H1 (cell line): ENCODE measurements at regions not wholly inside any gene's neighbourhood (a gene's known extent, or its start where the extent isn't known, plus 50 kb on each side); places are given as distances from the start of the nearest gene placed in this dataset.

Experiments
- CTCF ChIA-PET: fragments of 300-600 bp; sonication (Branson Sonifier 250); formaldehyde crosslinking; loops from one replicate; lab custom pipeline; 2021; ENCODE audit not compliant: partially characterized antibody; lab: Charles Lee
- POLR2A ChIA-PET: fragments of 300-600 bp; sonication (Branson Sonifier 250); formaldehyde crosslinking; loops from one replicate; lab custom pipeline; 2021; ENCODE audit warnings: inconsistent platforms; ENCODE audit not compliant: partially characterized antibody; lab: Charles Lee
- DNase-seq, 2 experiments: peaks; one replicate each; pipeline versions ENCODE4 v3.0.0 to v3.0.0-alpha.2; 2010 to 2022; ENCODE audit warnings: low spot score in 2 of 2, low read depth in 1 of 2, mixed read lengths in 1 of 2
- FAIRE-seq: peaks from 2 replicates; lab custom pipeline; 2011; peaks lifted over from hg19 to GRCh38; lab: Jason Lieb, UNC
- H2AFZ ChIP-seq: 2 replicates; pipeline ENCODE4 v1.8.1; 2012; ENCODE audit warnings: low read length, inconsistent platforms
- H2AK5ac ChIP-seq: 2 replicates; pipeline ENCODE4 v1.6.1; 2013; ENCODE audit warnings: low read depth, low read length
- H2BK120ac ChIP-seq: replicated peaks from 2 replicates; pipeline ENCODE3; 2013; ENCODE audit warnings: low read depth, low read length, inconsistent platforms
- H2BK12ac ChIP-seq: 2 replicates; pipeline ENCODE4 v1.6.1; 2013; ENCODE audit warnings: low read depth, low read length
- H2BK15ac ChIP-seq: 2 replicates; pipeline ENCODE4 v1.6.1; 2013; ENCODE audit warnings: low read length
- H2BK20ac ChIP-seq: 2 replicates; pipeline ENCODE4 v1.6.1; 2013; ENCODE audit warnings: low read length
- H2BK5ac ChIP-seq: 2 replicates; pipeline ENCODE4 v1.6.1; 2013; ENCODE audit warnings: low read depth, low read length
- H3K14ac ChIP-seq: 2 replicates; pipeline ENCODE4 v1.6.1; 2013; ENCODE audit warnings: inconsistent platforms; ENCODE audit not compliant: insufficient read length
- H3K18ac ChIP-seq: 2 replicates; pipeline ENCODE4 v1.6.1; 2013; ENCODE audit warnings: low read length; ENCODE audit errors: extremely low read depth
- H3K23ac ChIP-seq: 2 replicates; pipeline ENCODE4 v1.6.1; 2013; ENCODE audit warnings: inconsistent platforms; ENCODE audit not compliant: insufficient read length
- H3K23me2 ChIP-seq: 2 replicates; pipeline ENCODE4 v1.6.1; 2013; ENCODE audit warnings: low read depth, low read length
- H3K27ac ChIP-seq: 2 replicates; pipeline ENCODE4 v1.6.1; 2011; ENCODE audit warnings: low read depth, low read length, inconsistent platforms
- H3K27me3 ChIP-seq, 4 experiments: replicated peaks in 1 of 4; 1 replicate in 1 of 4; 2 replicates in 3 of 4; pipeline versions ENCODE4 v1.6.1 to v1.8.1; 2011 to 2013; ENCODE audit warnings: low read length in 3 of 4, mild to moderate bottlenecking in 3 of 4, inconsistent platforms in 2 of 4, mixed read lengths in 2 of 4, moderate library complexity in 1 of 4; ENCODE audit not compliant: control insufficient read depth in 3 of 4, insufficient read depth in 3 of 4; ENCODE audit errors: extremely low read depth in 1 of 4
- H3K36me3 ChIP-seq, 4 experiments: 2 replicates each; pipeline versions ENCODE4 v1.6.1 to v1.8.1; 2011 to 2013; ENCODE audit warnings: mild to moderate bottlenecking in 4 of 4, low read length in 3 of 4, moderate library complexity in 2 of 4, control low read depth in 1 of 4, inconsistent platforms in 1 of 4; ENCODE audit not compliant: insufficient read depth in 4 of 4, control insufficient read depth in 2 of 4
- H3K4ac ChIP-seq: replicated peaks from 2 replicates; pipeline ENCODE3; 2013; ENCODE audit warnings: low read length, low read depth, mixed read lengths, inconsistent platforms; ENCODE audit not compliant: insufficient read length
- H3K4me1 ChIP-seq, 4 experiments: replicated peaks in 1 of 4; 1 replicate in 1 of 4; 2 replicates in 3 of 4; pipeline versions ENCODE4 v1.6.1 to v1.8.1; 2011 to 2013; ENCODE audit warnings: low read length in 3 of 4, inconsistent platforms in 2 of 4, mixed read lengths in 1 of 4; ENCODE audit not compliant: insufficient read depth in 4 of 4, control insufficient read depth in 3 of 4
- H3K4me2 ChIP-seq, 2 experiments: 2 replicates each; pipeline versions ENCODE4 v1.6.1 to v1.8.1; 2011 to 2013; ENCODE audit warnings: low read depth in 2 of 2, low read length in 2 of 2, control low read depth in 1 of 2, inconsistent platforms in 1 of 2, mild to moderate bottlenecking in 1 of 2; ENCODE audit not compliant: insufficient read depth in 1 of 2
- H3K4me3 ChIP-seq, 4 experiments: fragments of 200-600, 300-600 bp in 1 of 4; sonication (generic), shearing (Covaris generic), sonication (Bioruptor Twin) in 1 of 4; 2 replicates each; pipeline versions ENCODE4 v1.5.1 to v1.8.1; 2011 to 2016; ENCODE audit warnings: low read length in 4 of 4, low read depth in 3 of 4, control low read depth in 2 of 4, inconsistent platforms in 2 of 4, mild to moderate bottlenecking in 2 of 4, mixed read lengths in 1 of 4, moderate library complexity in 1 of 4; ENCODE audit not compliant: insufficient read depth in 2 of 4; ENCODE audit errors: extremely low read depth in 1 of 4
- H3K56ac ChIP-seq: replicated peaks from 2 replicates; pipeline ENCODE3; 2013; ENCODE audit warnings: low read depth, mild to moderate bottlenecking, mixed read lengths, low read length, inconsistent platforms; ENCODE audit not compliant: insufficient read length
- H3K79me1 ChIP-seq: 2 replicates; pipeline ENCODE4 v1.6.1; 2013; ENCODE audit warnings: low read depth, low read length, control low read depth
- H3K79me2 ChIP-seq, 2 experiments: 2 replicates each; pipeline versions ENCODE4 v1.6.1 to v1.8.1; 2012 to 2013; ENCODE audit warnings: low read length in 2 of 2, mild to moderate bottlenecking in 2 of 2, inconsistent platforms in 1 of 2; ENCODE audit not compliant: insufficient read depth in 2 of 2, control insufficient read depth in 1 of 2
- H3K9ac ChIP-seq, 4 experiments: replicated peaks in 1 of 4; 1 replicate in 1 of 4; 2 replicates in 3 of 4; pipeline versions ENCODE4 v1.6.1 to v1.8.1; 2011 to 2013; ENCODE audit warnings: low read depth in 3 of 4, low read length in 3 of 4, control low read depth in 2 of 4, mild to moderate bottlenecking in 2 of 4, moderate library complexity in 2 of 4, inconsistent platforms in 1 of 4; ENCODE audit errors: extremely low read depth in 1 of 4
- H3K9me3 ChIP-seq, 2 experiments: 2 replicates each; pipeline versions ENCODE4 v1.6.1 to v1.8.1; 2012 to 2013; ENCODE audit warnings: mild to moderate bottlenecking in 2 of 2, moderate library complexity in 2 of 2, control low read depth in 1 of 2, inconsistent platforms in 1 of 2, low read depth in 1 of 2, low read length in 1 of 2, mixed read lengths in 1 of 2; ENCODE audit not compliant: insufficient read depth in 2 of 2
- H4K20me1 ChIP-seq, 2 experiments: replicated peaks in 1 of 2; 2 replicates each; pipeline versions ENCODE3 to v1.8.1; 2011 to 2013; ENCODE audit warnings: inconsistent platforms in 2 of 2, low read length in 2 of 2, mild to moderate bottlenecking in 1 of 2; ENCODE audit not compliant: insufficient read depth in 2 of 2, control insufficient read depth in 1 of 2
- H4K5ac ChIP-seq: 2 replicates; pipeline ENCODE4 v1.6.1; 2013; ENCODE audit warnings: low read length, low read depth, mixed read lengths, inconsistent platforms; ENCODE audit not compliant: insufficient read length
- H4K8ac ChIP-seq: 2 replicates; pipeline ENCODE4 v1.8.0; 2013; ENCODE audit warnings: mild to moderate bottlenecking, moderate library complexity, low read length, inconsistent platforms; ENCODE audit not compliant: insufficient read depth; ENCODE audit errors: extremely low read depth
- H4K91ac ChIP-seq: replicated peaks from 2 replicates; pipeline ENCODE3; 2013; ENCODE audit warnings: low read length, mixed read lengths, inconsistent platforms; ENCODE audit not compliant: insufficient read length
- CREB1 ChIP-seq: IDR thresholded peaks from 2 replicates; pipeline ENCODE4 v1.6.1; 2012; ENCODE audit warnings: inconsistent platforms
- EP300 ChIP-seq, 2 experiments: IDR thresholded peaks; 1 replicate in 1 of 2; 2 replicates in 1 of 2; pipeline ENCODE4 v1.6.1; 2011 to 2012; ENCODE audit warnings: low read depth in 2 of 2, low read length in 2 of 2, mild to moderate bottlenecking in 2 of 2, borderline replicate concordance in 1 of 2, inconsistent platforms in 1 of 2, moderate library complexity in 1 of 2
- HDAC2 ChIP-seq, 2 experiments: fragments of 300-600 bp in 1 of 2; sonication (generic) in 1 of 2; IDR thresholded peaks; 2 replicates each; pipeline ENCODE4 v1.6.1; 2011 to 2012; ENCODE audit warnings: low read depth in 2 of 2, low read length in 2 of 2, mild to moderate bottlenecking in 2 of 2, moderate library complexity in 2 of 2, borderline replicate concordance in 1 of 2, inconsistent platforms in 1 of 2
- NANOG ChIP-seq: IDR thresholded peaks from 2 replicates; pipeline ENCODE4 v1.6.1; 2011; ENCODE audit warnings: low read length, low read depth, mild to moderate bottlenecking, inconsistent platforms; ENCODE audit not compliant: insufficient read depth, poor library complexity, severe bottlenecking
- POLR2AphosphoS5 ChIP-seq: IDR thresholded peaks from 2 replicates; pipeline ENCODE4 v1.6.1; 2011; ENCODE audit warnings: low read depth, low read length
- RNF2 ChIP-seq: fragments of 200-900, 300-1000 bp; sonication (generic); IDR thresholded peaks from 2 replicates; pipeline ENCODE4 v1.7.1; 2016; ENCODE audit warnings: borderline replicate concordance, low read depth, mild to moderate bottlenecking, antibody characterized with exemption, low read length; ENCODE audit not compliant: poor library complexity, severe bottlenecking; ENCODE audit errors: missing control alignments
- SAP30 ChIP-seq: fragments of 300-600 bp; sonication (generic); IDR thresholded peaks from 2 replicates; pipeline ENCODE4 v1.7.1; 2012; ENCODE audit warnings: low read length, moderate library complexity, mild to moderate bottlenecking, inconsistent platforms; ENCODE audit not compliant: insufficient read depth, insufficient replicate concordance
- SIRT6 ChIP-seq: IDR thresholded peaks from one replicate; pipeline ENCODE4 v1.7.1; 2012; ENCODE audit warnings: low read length, inconsistent platforms
- WGBS, 2 experiments: shearing (Covaris generic) in 1 of 2; methylation state at CpG; one replicate each; pipeline versions ENCODE4 v1.1.6 to v1.1.7; 2013 to 2015; ENCODE audit warnings: low lambda C conversion rate in 2 of 2, mixed read lengths in 2 of 2, inconsistent platforms in 1 of 2, low coverage in 1 of 2, missing lambda C conversion rate in 1 of 2; ENCODE audit not compliant: insufficient replicate concordance in 2 of 2, insufficient coverage in 1 of 2, insufficient read length in 1 of 2; ENCODE audit errors: extremely low coverage in 1 of 2, missing lambda C conversion rate in 1 of 2; 5-methylcytosine and 5-hydroxymethylcytosine counted together
- TF ChIP-seq, protein P1 (sequence below): IDR thresholded peaks from 2 replicates; pipeline ENCODE4 v1.6.1; 2011; ENCODE audit warnings: low read depth, mild to moderate bottlenecking, low read length; ENCODE audit not compliant: insufficient read depth

DNA sequence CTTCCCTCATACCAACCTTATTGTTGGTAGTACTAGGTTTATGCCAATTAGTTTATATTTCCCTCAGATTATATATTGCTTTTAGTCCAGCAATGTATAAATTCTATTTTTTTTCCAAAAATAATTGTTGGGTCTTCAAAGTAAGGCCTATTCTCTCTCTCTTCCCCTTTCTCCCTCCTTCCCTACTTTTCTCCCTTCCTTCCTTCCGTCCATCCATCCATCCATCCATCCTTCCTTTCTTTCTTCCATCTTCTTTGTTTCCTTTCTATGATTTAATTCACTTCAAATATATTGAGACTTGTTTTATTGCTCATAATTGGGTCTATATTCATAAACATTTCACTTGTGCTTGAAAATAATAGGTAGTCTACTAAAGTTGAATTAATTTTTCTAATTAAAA is 1259.2 kb downstream of the FSCB start:
- Histone ChIP-seq H2BK20ac (no peak overlapping the region), H3K27me3 (no peaks in the 10 kb centered on the region), H2BK12ac (no peak overlapping the region), H2AFZ (no peak overlapping the region), H4K8ac (no peak overlapping the region), H2BK120ac (no peak overlapping the region), H3K23me2 (no peaks in the 10 kb centered on the region), H3K4me1 (no peaks in the 10 kb centered on the region), H3K18ac (no peak overlapping the region), H3K36me3 (no peaks in the 10 kb centered on the region), H3K14ac (no peak overlapping the region), H2AK5ac (no peak overlapping the region), H2BK15ac (no peak overlapping the region), H3K79me1 (no peaks in the 10 kb centered on the region), H3K27ac (no peak overlapping the region), H2BK5ac (no peak overlapping the region), H3K56ac (no peak overlapping the region), H3K23ac (no peak overlapping the region), H3K9me3 (no peaks in the 10 kb centered on the region), H4K20me1 (no peaks in the 10 kb centered on the region), H3K4ac (no peak overlapping the region), H3K9ac (no peak overlapping the region), H3K79me2 (no peaks in the 10 kb centered on the region), H4K5ac (no peak overlapping the region), H3K4me2 (no peak overlapping the region), H4K91ac (no peak overlapping the region), H3K4me3 (no peak overlapping the region)
- TF ChIP-seq RNF2, result no peak
- TF ChIP-seq EP300 (IDR thresholded peaks at IDR 0.05; ENCODE audit: borderline replicate concordance in 1 of 2, low read depth in 2 of 2, low read length in 2 of 2), result no peak
- TF ChIP-seq POLR2AphosphoS5, result no peak
- TF ChIP-seq, protein P1, sequence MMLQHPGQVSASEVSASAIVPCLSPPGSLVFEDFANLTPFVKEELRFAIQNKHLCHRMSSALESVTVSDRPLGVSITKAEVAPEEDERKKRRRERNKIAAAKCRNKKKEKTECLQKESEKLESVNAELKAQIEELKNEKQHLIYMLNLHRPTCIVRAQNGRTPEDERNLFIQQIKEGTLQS, result no peak
- TF ChIP-seq SIRT6, result no peak
- no peak for TF ChIP-seq SAP30
- no peak for TF ChIP-seq CREB1
- no peak for TF ChIP-seq NANOG
- no peak for TF ChIP-seq HDAC2 (IDR thresholded peaks at IDR 0.05; ENCODE audit: borderline replicate concordance in 1 of 2, low read depth in 2 of 2, low read length in 2 of 2)
- POLR2A ChIA-PET, result no interaction called here
- FAIRE-seq (no peak), DNase-seq (no peak)
- CTCF ChIA-PET, result no interaction called here
- 89 to 94% methylated on average over 1 of the region's 1 CpG for WGBS, 2 experiments
